WTC11 (cell line): ENCODE measurements at regions not wholly inside any gene's neighbourhood (a gene's known extent, or its start where the extent isn't known, plus 50 kb on each side); places are given as distances from the start of the nearest gene placed in this dataset.

Experiments
- ATAC-seq: fragments of 200-7000 bp; cut with Tn5 transposase; 2 replicates; pipeline ENCODE4 v1.10.0; 2021; ENCODE audit warnings: mild to moderate bottlenecking, moderate library complexity
- CTCF ChIA-PET: fragments of 300-600 bp; sonication (Branson Sonifier 250); formaldehyde crosslinking; loops from one replicate; lab custom pipeline; 2021; ENCODE audit warnings: antibody characterized with exemption; lab: Charles Lee
- POLR2A ChIA-PET: fragments of 350-600 bp; sonication (Branson Sonifier 250); formaldehyde crosslinking; loops from one replicate; lab custom pipeline; 2021; ENCODE audit warnings: antibody characterized with exemption; lab: Charles Lee
- DNase-seq: peaks from one replicate; pipeline ENCODE4 v3.0.0; 2021; ENCODE audit warnings: low spot score
- H3K27ac Mint-ChIP-seq: 2 replicates; pipeline ENCODE4 v1.8.0; 2021; ENCODE audit warnings: mixed read lengths
- H3K27me3 Mint-ChIP-seq: 2 replicates; pipeline ENCODE4 v1.8.0; 2021; ENCODE audit warnings: low read depth, mild to moderate bottlenecking, moderate library complexity, mixed read lengths
- H3K36me3 Mint-ChIP-seq: 2 replicates; pipeline ENCODE4 v1.8.0; 2021; ENCODE audit warnings: mixed read lengths
- H3K4me1 Mint-ChIP-seq: 2 replicates; pipeline ENCODE4 v1.8.0; 2022; ENCODE audit warnings: mixed read lengths
- H3K4me3 Mint-ChIP-seq: 2 replicates; pipeline ENCODE4 v1.8.0; 2021; ENCODE audit warnings: mild to moderate bottlenecking, moderate library complexity, mixed read lengths
- H3K9me3 Mint-ChIP-seq: 2 replicates; pipeline ENCODE4 v1.8.0; 2021; ENCODE audit warnings: mixed read lengths
- ERG ChIP-seq: fragments of 250-450 bp; sonication (Bioruptor Pico); IDR thresholded peaks from 2 replicates; pipeline ENCODE4 v1.8.0; 2021; ENCODE audit warnings: mild to moderate bottlenecking
- GRHL2 ChIP-seq: fragments of 250-450 bp; sonication (Bioruptor Pico); IDR thresholded peaks from 2 replicates; pipeline ENCODE4 v1.8.0; 2022; ENCODE audit warnings: mild to moderate bottlenecking, moderate library complexity; ENCODE audit not compliant: insufficient replicate concordance, severe bottlenecking
- IRF1 ChIP-seq: sonication (generic); formaldehyde crosslinking; IDR thresholded peaks from 2 replicates; pipeline ENCODE4 v1.8.0; 2023; ENCODE audit warnings: missing genetic modification reagents
- JAZF1 ChIP-seq: fragments of 250-450 bp; sonication (Bioruptor Pico); IDR thresholded peaks from 2 replicates; pipeline ENCODE4 v1.9.0; 2021; ENCODE audit warnings: moderate library complexity, mild to moderate bottlenecking, inconsistent platforms
- NFE2L1 ChIP-seq: sonication (generic); formaldehyde crosslinking; IDR thresholded peaks from 2 replicates; pipeline ENCODE4 v1.8.1; 2023; ENCODE audit warnings: missing genetic modification reagents
- NR1H2 ChIP-seq: sonication (generic); formaldehyde crosslinking; IDR thresholded peaks from 2 replicates; pipeline ENCODE4 v1.9.0; 2021; ENCODE audit warnings: mild to moderate bottlenecking, moderate library complexity, missing genetic modification reagents
- PRRX2 ChIP-seq: fragments of 250-450 bp; sonication (Bioruptor Pico); IDR thresholded peaks from 2 replicates; pipeline ENCODE4 v1.8.0; 2021; ENCODE audit warnings: mild to moderate bottlenecking
- RELA ChIP-seq: sonication (generic); formaldehyde crosslinking; IDR thresholded peaks from 2 replicates; pipeline ENCODE4 v1.8.1; 2022; ENCODE audit warnings: missing genetic modification reagents, mild to moderate bottlenecking, borderline replicate concordance
- RORB ChIP-seq: fragments of 250-450 bp; sonication (Bioruptor Pico); IDR thresholded peaks from 2 replicates; pipeline ENCODE4 v1.9.0; 2021; ENCODE audit warnings: mild to moderate bottlenecking
- ZNF121 ChIP-seq: sonication (generic); formaldehyde crosslinking; IDR thresholded peaks from 2 replicates; pipeline ENCODE4 v1.8.0; 2023; ENCODE audit warnings: missing genetic modification reagents
- ZNF219 ChIP-seq: sonication (generic); formaldehyde crosslinking; IDR thresholded peaks from 2 replicates; pipeline ENCODE4 v1.8.0; 2023; ENCODE audit warnings: missing genetic modification reagents, mild to moderate bottlenecking, borderline replicate concordance
- ZNF232 ChIP-seq: sonication (generic); formaldehyde crosslinking; IDR thresholded peaks from 2 replicates; pipeline ENCODE4 v1.8.0; 2022; ENCODE audit warnings: mild to moderate bottlenecking, missing genetic modification reagents
- ZNF263 ChIP-seq: sonication (generic); formaldehyde crosslinking; IDR thresholded peaks from 2 replicates; pipeline ENCODE4 v1.8.1; 2022; ENCODE audit warnings: low read depth, mild to moderate bottlenecking, moderate library complexity, missing genetic modification reagents
- ZNF416 ChIP-seq: fragments of 250-450 bp; sonication (Bioruptor Pico); IDR thresholded peaks from 2 replicates; pipeline ENCODE4 v1.9.0; 2021; ENCODE audit warnings: mild to moderate bottlenecking, inconsistent platforms
- ZNF423 ChIP-seq: fragments of 250-450 bp; sonication (Bioruptor Pico); IDR thresholded peaks from 2 replicates; pipeline ENCODE4 v2.1.2; 2022; ENCODE audit warnings: mild to moderate bottlenecking, moderate library complexity
- ZNF425 ChIP-seq: fragments of 250-450 bp; sonication (Bioruptor Pico); conservative IDR thresholded peaks from 2 replicates; pipeline ENCODE4 v1.9.0; 2021; ENCODE audit warnings: mild to moderate bottlenecking
- TF ChIP-seq, protein P1 (sequence below): sonication (generic); formaldehyde crosslinking; IDR thresholded peaks from 2 replicates; pipeline ENCODE4 v1.8.1; 2023; ENCODE audit warnings: mild to moderate bottlenecking, missing genetic modification reagents, moderate library complexity
- TF ChIP-seq, protein P2 (sequence below): fragments of 250-450 bp; sonication (Bioruptor Pico); IDR thresholded peaks from 2 replicates; pipeline ENCODE4 v1.9.0; 2021; ENCODE audit warnings: mild to moderate bottlenecking

- DNase-seq = no peak
Measured at GRCh38 chr13:69410761-69411160, 696.9 kb upstream of the ATXN8OS start.

DNA sequence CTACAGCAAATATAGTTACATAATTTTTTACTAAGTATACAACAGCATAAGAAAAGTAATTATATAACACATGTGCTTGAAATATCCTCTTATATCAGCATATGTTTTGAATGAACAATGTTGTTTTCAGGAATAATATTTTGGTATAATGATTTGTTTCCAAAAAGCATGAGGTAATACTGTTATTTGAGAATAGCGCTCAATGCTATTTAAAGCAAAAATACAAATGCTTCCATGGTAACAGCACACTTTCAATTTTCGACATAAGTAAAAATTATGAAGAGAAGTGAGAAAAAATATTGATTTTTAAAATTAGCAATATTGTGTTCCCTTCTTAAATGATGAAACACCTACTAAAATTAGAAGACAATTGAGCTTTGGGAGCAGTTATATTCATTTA is 715.9 kb upstream of the ATXN8OS start:
- H3K27ac Mint-ChIP-seq = no peak overlapping the region
- no peaks in the 10 kb centered on the region for H3K36me3 Mint-ChIP-seq
- CTCF ChIA-PET = no interaction called here
- POLR2A ChIA-PET = no interaction called here
- H3K4me1 Mint-ChIP-seq = no peaks in the 10 kb centered on the region
- H3K4me3 Mint-ChIP-seq = no peak overlapping the region
- TF ChIP-seq NFE2L1 = no peak
- TF ChIP-seq ZNF423 (CRISPR knock-in tag) = no peak
- no peaks in the 10 kb centered on the region for H3K27me3 Mint-ChIP-seq
- DNase-seq (no peak), ATAC-seq (no peak)
- 0 out of 2 replicates have a peak, but pooled peaks cover 2% of the 10 kb centered on the region for H3K9me3 Mint-ChIP-seq

More at GRCh38 chr13:69410761-69411160, 696.9 kb upstream of the ATXN8OS start:
- Mint-ChIP-seq H3K27me3 (no peaks in the 10 kb centered on the region; the same call in 1 of the 2 replicates), H3K27ac (no peak overlapping the region), H3K9me3 (peaks cover 29% of the 10 kb centered on the region)
- ChIA-PET POLR2A (no interaction called here), CTCF (no interaction called here)
- ATAC-seq = no peak
- no peak for TF ChIP-seq JAZF1 (CRISPR knock-in tag)
- TF ChIP-seq ZNF425 (CRISPR knock-in tag) = no peak
- TF ChIP-seq ZNF219 (CRISPR knock-in tag) = no peak
- TF ChIP-seq ZNF232 (CRISPR knock-in tag) = no peak
- no peak for TF ChIP-seq GRHL2
- TF ChIP-seq ZNF416 (CRISPR knock-in tag) = no peak
- no peak for TF ChIP-seq ZNF263
- TF ChIP-seq, all 79 proteins: peak for 0
- H3K4me3 Mint-ChIP-seq = no peak overlapping the region
- no peaks in the 10 kb centered on the region for H3K4me1 Mint-ChIP-seq
- peaks cover 11% of the 10 kb centered on the region for H3K36me3 Mint-ChIP-seq

DNA sequence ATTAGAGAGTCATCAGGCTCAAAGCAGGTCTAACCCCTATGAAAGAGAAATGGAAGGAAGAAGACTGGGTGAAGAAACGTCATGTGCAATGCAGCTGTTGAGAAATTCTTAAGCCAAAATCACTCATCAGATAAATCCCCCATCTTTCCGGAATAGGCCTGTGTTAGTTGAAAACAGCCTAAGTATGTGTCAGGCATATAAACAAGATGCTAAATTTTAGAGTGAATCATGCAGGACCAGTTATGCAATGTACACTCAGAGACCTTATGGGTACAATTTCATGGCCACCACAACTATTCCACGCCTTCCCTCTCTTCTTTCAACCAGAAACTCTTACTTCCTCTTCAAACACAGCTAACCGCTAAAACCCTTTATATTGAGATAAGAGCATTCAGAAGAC is 717.7 kb upstream of the ATXN8OS start:
- ChIA-PET POLR2A (no interaction called here), CTCF (no interaction called here)
- ATAC-seq (no peak), DNase-seq (no peak)
- Mint-ChIP-seq H3K4me1 (no peaks in the 10 kb centered on the region), H3K36me3 (no peaks in the 10 kb centered on the region), H3K27me3 (no peaks in the 10 kb centered on the region), H3K9me3 (no peaks in the 10 kb centered on the region)
- TF ChIP-seq ZNF121 (CRISPR knock-in tag) (no peak), RELA (CRISPR knock-in tag) (no peak), RORB (no peak)
- TF ChIP-seq, all 79 proteins: peak for 0
- no peak overlapping the region for H3K27ac Mint-ChIP-seq
- H3K4me3 Mint-ChIP-seq = no peak overlapping the region

DNA sequence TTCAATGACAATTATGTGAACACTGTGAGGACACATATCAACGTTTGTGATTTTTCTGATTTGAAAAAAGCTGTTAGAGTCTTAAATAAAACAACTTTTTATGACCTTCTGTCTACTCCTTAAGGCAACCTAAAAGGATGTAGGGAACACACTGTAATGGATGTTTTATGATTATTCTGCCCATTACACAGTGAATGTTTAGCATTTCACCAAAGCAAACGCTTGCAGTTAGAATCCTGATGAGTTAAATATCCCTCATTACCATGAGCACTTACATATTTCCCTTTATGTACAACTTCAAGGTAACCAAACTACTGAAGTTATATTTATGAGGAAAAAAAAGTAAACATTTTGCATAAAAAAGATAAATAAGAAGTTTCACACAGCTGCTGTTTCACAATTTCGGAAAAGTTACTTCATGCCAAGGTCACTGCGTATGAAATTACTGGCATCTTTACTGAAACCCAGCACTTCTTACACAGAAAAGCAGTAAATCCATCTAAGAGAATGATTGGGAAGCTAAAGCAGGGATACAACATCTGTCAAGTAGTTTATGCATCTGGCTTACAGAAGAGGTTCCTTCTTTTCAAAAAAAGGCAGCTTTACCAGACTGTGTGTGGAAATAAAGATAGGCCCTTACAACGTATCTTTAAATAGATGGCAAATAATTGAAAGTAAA is 733.7 kb upstream of the ATXN8OS start:
- CTCF ChIA-PET = no interaction called here
- Mint-ChIP-seq H3K9me3 (peaks cover 12% of the 10 kb centered on the region), H3K27me3 (no peaks in the 10 kb centered on the region), H3K4me1 (no peaks in the 10 kb centered on the region; the same call in 1 of the 2 replicates), H3K27ac (no peak overlapping the region), H3K36me3 (no peaks in the 10 kb centered on the region), H3K4me3 (no peak overlapping the region)
- POLR2A ChIA-PET = no interaction called here
- DNase-seq (no peak), ATAC-seq (no peak)
- TF ChIP-seq, protein P1, sequence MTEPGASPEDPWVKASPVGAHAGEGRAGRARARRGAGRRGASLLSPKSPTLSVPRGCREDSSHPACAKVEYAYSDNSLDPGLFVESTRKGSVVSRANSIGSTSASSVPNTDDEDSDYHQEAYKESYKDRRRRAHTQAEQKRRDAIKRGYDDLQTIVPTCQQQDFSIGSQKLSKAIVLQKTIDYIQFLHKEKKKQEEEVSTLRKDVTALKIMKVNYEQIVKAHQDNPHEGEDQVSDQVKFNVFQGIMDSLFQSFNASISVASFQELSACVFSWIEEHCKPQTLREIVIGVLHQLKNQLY (CRISPR knock-in tag) = no peak
- TF ChIP-seq IRF1 (CRISPR knock-in tag) (no peak), ZNF219 (CRISPR knock-in tag) (no peak), PRRX2 (CRISPR knock-in tag) (no peak), NR1H2 (CRISPR knock-in tag) (no peak), ZNF416 (CRISPR knock-in tag) (no peak), ERG (no peak)
- TF ChIP-seq, protein P2, sequence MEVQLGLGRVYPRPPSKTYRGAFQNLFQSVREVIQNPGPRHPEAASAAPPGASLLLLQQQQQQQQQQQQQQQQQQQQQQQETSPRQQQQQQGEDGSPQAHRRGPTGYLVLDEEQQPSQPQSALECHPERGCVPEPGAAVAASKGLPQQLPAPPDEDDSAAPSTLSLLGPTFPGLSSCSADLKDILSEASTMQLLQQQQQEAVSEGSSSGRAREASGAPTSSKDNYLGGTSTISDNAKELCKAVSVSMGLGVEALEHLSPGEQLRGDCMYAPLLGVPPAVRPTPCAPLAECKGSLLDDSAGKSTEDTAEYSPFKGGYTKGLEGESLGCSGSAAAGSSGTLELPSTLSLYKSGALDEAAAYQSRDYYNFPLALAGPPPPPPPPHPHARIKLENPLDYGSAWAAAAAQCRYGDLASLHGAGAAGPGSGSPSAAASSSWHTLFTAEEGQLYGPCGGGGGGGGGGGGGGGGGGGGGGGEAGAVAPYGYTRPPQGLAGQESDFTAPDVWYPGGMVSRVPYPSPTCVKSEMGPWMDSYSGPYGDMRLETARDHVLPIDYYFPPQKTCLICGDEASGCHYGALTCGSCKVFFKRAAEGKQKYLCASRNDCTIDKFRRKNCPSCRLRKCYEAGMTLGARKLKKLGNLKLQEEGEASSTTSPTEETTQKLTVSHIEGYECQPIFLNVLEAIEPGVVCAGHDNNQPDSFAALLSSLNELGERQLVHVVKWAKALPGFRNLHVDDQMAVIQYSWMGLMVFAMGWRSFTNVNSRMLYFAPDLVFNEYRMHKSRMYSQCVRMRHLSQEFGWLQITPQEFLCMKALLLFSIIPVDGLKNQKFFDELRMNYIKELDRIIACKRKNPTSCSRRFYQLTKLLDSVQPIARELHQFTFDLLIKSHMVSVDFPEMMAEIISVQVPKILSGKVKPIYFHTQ (CRISPR knock-in tag) = no peak
